Fibroblast of peridontal ligament (primary cell): ENCODE measurements at regions not wholly inside any gene's neighbourhood (a gene's known extent, or its start where the extent isn't known, plus 50 kb on each side); places are given as distances from the start of the nearest gene placed in this dataset.

Source experiments
- DNase-seq: peaks from one replicate; pipeline ENCODE4 v3.0.0-alpha.2; 2010; ENCODE audit errors: extremely low read depth

GRCh38 chr10:47190802-47191450, 109.1 kb upstream of the GDF10 start:
- DNase-seq, result no peak

- no peak for DNase-seq
Observed at GRCh38 chr10:47192273-47192672, 107.7 kb upstream of the GDF10 start.

- no peak for DNase-seq
Observed at GRCh38 chr10:47193666-47194065, 106.3 kb upstream of the GDF10 start.

GRCh38 chr10:47195274-47195885, 104.6 kb upstream of the GDF10 start:
- no peak for DNase-seq

GRCh38 chr10:47196691-47197090, 103.3 kb upstream of the GDF10 start:
- no peak for DNase-seq

- DNase-seq, result no peak
Observed at GRCh38 chr10:47198221-47198620, 101.8 kb upstream of the GDF10 start.

- DNase-seq, result no peak
Observed at GRCh38 chr10:47205192-47205591, 94.8 kb upstream of the GDF10 start.

GRCh38 chr10:47206449-47207280, 93.3 kb upstream of the GDF10 start:
- DNase-seq, result no peak

- no peak for DNase-seq
Observed at GRCh38 chr10:47207281-47207615, 92.7 kb upstream of the GDF10 start.

GRCh38 chr10:47207894-47208469, 92.0 kb upstream of the GDF10 start:
- DNase-seq, result no peak

- no peak for DNase-seq
Observed at GRCh38 chr10:47209466-47209865, 90.5 kb upstream of the GDF10 start.

- no peak for DNase-seq
Observed at GRCh38 chr10:47214520-47214919, 85.5 kb upstream of the GDF10 start.

- no peak for DNase-seq
Observed at GRCh38 chr10:47217113-47217512, 82.9 kb upstream of the GDF10 start.

GRCh38 chr10:47218803-47219202, 81.2 kb upstream of the GDF10 start:
- DNase-seq, result no peak

GRCh38 chr10:47222461-47222860, 77.5 kb upstream of the GDF10 start:
- no peak for DNase-seq

GRCh38 chr10:47223236-47223635, 76.8 kb upstream of the GDF10 start:
- DNase-seq, result no peak

- DNase-seq, result no peak
Observed at GRCh38 chr10:47224546-47225218, 75.3 kb upstream of the GDF10 start.

- no peak for DNase-seq
Observed at GRCh38 chr10:47225219-47225927, 74.6 kb upstream of the GDF10 start.

GRCh38 chr10:47225928-47226645, 73.9 kb upstream of the GDF10 start:
- no peak for DNase-seq

- DNase-seq, result no peak
Observed at GRCh38 chr10:47230482-47230881, 69.5 kb upstream of the GDF10 start.

GRCh38 chr10:47230957-47231356, 69.0 kb upstream of the GDF10 start:
- DNase-seq, result no peak
